HEK293 (cell line): ENCODE measurements at regions not wholly inside any gene's neighbourhood (a gene's known extent, or its start where the extent isn't known, plus 50 kb on each side); places are given as distances from the start of the nearest gene placed in this dataset.

Experiments
- MZF1 ChIP-seq: fragments of 450-650 bp; formaldehyde crosslinking; IDR thresholded peaks from 2 replicates; pipeline ENCODE4 v1.5.1; 2017; ENCODE audit warnings: missing biosample characterization, missing genetic modification characterization, borderline replicate concordance
- TSHZ1 ChIP-seq: fragments of 450-650 bp; formaldehyde crosslinking; IDR thresholded peaks from 2 replicates; pipeline ENCODE4 v1.5.1; 2016; ENCODE audit warnings: missing biosample characterization, missing genetic modification characterization, borderline replicate concordance
- ZFP37 ChIP-seq: fragments of 450-650 bp; formaldehyde crosslinking; IDR thresholded peaks from 2 replicates; pipeline ENCODE4 v1.5.1; 2016; ENCODE audit warnings: missing biosample characterization, missing genetic modification characterization
- ZNF140 ChIP-seq: fragments of 450-650 bp; formaldehyde crosslinking; IDR thresholded peaks from 2 replicates; pipeline ENCODE4 v1.5.1; 2016; ENCODE audit warnings: missing biosample characterization, missing genetic modification characterization
- ZNF580 ChIP-seq: fragments of 450-650 bp; formaldehyde crosslinking; IDR thresholded peaks from 2 replicates; pipeline ENCODE4 v1.5.1; 2016; ENCODE audit warnings: missing biosample characterization, missing genetic modification characterization

GRCh38 chr3:70684701-70685100, 372.3 kb upstream of the MDFIC2 start:
- TF ChIP-seq ZFP37 (tag by site-specific recombination), result no peak
- no peak for TF ChIP-seq ZNF140 (tag by site-specific recombination)
- no peak for TF ChIP-seq ZNF580
- TF ChIP-seq TSHZ1 (tag by site-specific recombination), result no peak
- TF ChIP-seq MZF1 (tag by site-specific recombination), result no peak
